HuH-7 (cell line): ENCODE measurements at regions not wholly inside any gene's neighbourhood (a gene's known extent, or its start where the extent isn't known, plus 50 kb on each side); places are given as distances from the start of the nearest gene placed in this dataset.
"Not testable (repeated sequence)": the region's sequence is repeated elsewhere in the genome, so short reads cannot be mapped to it uniquely, and the experiment has no call there.

Experiments
- DNase-seq: peaks from one replicate; pipeline ENCODE4 v3.0.0; 2011; ENCODE audit warnings: low spot score

- DNase-seq, result not testable (repeated sequence)
Measured at GRCh38 chr16:13336907-13337881, 435.8 kb downstream of the SHISA9 start.

DNA sequence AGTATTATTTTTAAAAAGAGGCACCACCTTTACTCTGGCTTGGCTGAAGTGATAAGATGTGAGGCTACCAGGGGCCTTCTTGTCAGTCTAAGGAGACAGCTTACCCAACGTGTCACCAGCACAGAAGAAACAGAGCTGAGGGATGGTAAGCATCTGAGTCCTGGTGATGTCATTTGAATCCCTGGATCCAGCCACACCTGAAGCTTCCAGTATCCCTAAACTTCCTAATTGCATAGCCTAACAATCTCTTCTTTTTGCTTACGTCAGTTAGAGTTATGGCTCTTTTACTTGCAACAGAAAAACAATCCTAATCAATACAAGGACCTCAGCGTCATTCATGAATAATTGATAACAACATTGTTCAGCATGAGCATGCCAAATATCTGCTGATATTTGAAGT, 436.6 kb downstream of the SHISA9 start:
- DNase-seq, result no peak

- no peak for DNase-seq
Measured at GRCh38 chr16:13342675-13343074, 441.3 kb downstream of the SHISA9 start.

GRCh38 chr16:13344001-13344400, 442.6 kb downstream of the SHISA9 start:
- no peak for DNase-seq

DNA sequence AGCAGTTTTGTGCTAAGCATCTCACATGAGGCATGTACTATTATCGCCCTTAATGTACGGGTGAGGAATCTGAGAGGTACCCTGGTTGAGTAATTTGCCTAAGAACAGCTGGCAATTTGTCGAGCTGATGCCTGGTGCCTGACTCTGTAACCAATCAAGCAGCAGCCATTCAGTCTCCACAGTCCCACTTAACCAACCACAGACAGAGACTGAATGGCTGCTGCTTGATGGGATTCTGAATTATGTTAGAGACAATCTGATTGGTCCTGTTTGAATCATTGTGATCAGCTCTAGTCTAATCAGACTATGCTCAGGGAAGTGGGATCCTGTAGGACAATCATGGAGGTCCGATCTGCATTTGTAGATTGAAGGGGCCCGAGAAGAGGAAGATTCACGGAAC, 447.0 kb downstream of the SHISA9 start:
- no peak for DNase-seq

- no peak for DNase-seq
Measured at GRCh38 chr16:13350000-13350399, 448.6 kb downstream of the SHISA9 start.

GRCh38 chr16:13351181-13351580, 449.8 kb downstream of the SHISA9 start:
- no peak for DNase-seq

GRCh38 chr16:13351601-13352217, 450.3 kb downstream of the SHISA9 start:
- no peak for DNase-seq

GRCh38 chr16:13352796-13353195, 451.4 kb downstream of the SHISA9 start:
- DNase-seq, result not testable (repeated sequence)

GRCh38 chr16:13357842-13358241, 456.4 kb downstream of the SHISA9 start:
- DNase-seq, result not testable (repeated sequence)

- no peak for DNase-seq
Measured at GRCh38 chr16:13359835-13360234, 458.4 kb downstream of the SHISA9 start.

DNA sequence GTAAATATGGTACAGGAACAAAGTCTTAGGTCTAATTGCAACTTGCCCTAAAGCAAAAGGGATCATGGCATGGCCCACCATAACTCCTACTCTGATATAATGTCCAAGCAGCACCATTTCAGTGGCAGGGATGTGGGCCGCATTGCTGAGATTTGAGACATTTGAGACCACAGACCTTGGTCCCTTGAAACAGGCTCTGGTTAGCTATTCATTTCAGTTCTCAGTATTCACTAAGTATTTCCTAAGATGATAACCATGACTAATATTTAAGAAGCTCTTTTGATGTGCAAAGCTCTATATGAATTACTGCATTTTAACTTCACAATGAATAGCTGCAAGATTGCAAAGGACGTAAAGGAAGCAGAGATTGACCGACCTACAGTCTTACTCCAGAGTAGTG, 471.0 kb downstream of the SHISA9 start:
- DNase-seq, result no peak

GRCh38 chr16:13376174-13376573, 474.8 kb downstream of the SHISA9 start:
- DNase-seq, result no peak

DNA sequence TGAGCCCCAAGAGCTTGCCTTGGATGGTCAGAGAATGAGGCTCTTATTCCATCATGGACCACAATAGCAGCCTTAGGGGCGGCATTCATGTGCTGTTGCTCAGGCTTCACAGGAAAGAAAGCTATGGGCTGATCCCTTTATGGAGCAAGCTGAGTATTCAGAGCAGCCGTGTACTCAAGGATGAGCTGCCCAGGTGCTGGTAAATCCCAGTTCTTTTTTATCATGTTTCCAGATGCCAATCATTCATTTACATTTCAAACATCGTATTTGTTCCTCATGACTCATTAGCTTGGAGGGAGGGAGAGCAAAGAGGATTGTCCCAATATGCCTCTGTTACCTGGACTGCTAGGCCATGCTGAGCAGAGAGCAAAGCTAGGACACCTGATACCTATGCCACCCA, 475.7 kb downstream of the SHISA9 start:
- no peak for DNase-seq

DNA sequence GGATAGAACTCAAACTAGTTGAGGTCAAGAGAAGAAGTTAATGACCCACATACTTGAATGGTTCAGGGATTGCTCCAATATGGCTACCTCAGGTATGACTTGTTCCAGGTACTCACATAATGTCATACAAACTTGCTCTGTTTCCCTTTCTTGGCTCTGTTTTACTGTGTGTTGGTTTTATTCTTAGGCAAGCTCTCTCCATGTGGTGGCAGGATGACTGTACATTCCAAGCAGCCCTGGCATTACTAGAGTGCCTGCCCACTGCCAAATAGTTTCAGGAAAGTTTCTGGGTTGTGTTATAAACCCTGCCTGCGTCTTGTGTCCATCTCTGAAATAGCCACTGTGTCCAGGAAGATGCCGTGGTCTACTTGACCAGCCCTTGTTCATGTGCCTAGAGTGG, 476.8 kb downstream of the SHISA9 start:
- no peak for DNase-seq

DNA sequence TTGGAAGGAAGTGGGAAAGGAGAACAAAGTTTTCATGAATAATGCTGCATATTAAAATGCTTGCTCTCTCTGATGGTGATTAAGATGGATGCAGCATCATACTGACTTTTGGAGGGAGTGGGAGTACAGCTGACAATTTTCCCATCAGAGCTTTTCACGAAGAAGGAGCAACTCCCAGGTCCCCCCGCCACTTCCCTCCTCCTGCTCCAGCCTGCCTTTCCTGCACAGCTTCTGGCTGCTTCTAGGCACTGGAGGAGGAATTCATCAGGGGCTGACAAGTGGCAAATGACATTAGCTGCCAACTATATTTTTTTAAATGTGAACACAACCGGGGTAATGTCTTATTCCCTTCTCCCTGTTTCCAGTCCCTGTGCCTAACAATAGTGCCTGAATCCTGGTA, 477.9 kb downstream of the SHISA9 start:
- no peak for DNase-seq

GRCh38 chr16:13385156-13386040, 484.0 kb downstream of the SHISA9 start:
- not testable (repeated sequence) for DNase-seq

DNA sequence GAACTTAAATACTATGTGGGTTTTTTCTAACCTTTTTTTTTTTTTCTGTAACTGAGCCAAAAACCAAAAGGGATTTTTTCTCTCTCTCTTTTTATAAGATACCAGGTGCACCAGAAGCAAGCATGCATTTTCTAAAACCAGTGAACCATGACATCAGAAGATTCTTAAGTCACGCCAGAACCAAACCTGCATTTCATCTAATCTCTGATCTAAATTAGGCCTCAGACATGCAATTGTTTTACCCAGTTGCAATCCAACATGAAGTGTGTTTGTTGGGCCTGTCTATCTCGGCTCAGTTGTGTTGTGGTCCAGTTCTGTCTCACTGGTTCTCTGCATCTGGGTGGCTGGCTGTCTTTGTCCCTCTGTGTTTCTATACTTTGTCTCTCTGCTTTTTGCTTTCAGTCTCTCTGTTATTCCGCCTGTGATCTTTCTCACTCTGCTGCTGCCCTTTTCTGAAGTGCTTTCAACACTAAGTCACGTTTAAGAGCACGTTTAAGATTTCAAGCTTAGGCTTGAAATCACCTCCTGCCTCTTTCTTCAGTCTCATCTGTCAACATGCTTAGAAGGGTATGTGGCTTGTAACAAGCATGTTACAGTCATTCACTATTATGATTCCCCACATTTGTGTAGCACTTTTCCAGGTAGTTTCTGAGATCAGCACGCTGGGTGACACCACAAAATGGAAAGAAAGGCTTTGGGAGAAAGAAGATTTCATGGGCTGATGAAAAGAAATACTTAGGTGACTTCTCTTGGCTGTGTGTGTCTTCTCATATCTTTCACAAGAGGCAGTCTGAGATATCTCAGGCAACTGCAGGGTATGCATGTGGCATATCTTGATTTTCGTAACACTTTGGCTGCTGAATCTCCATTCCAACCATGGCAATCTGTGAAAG, 488.9 kb downstream of the SHISA9 start:
- DNase-seq, result no peak

- no peak for DNase-seq
Measured at GRCh38 chr16:13390986-13391305, 489.5 kb downstream of the SHISA9 start.

- no peak for DNase-seq
Measured at GRCh38 chr16:13391337-13391736, 489.9 kb downstream of the SHISA9 start.

GRCh38 chr16:13392341-13392740, 490.9 kb downstream of the SHISA9 start:
- no peak for DNase-seq
